HL-60 (cell line): ENCODE measurements at regions not wholly inside any gene's neighbourhood (a gene's known extent, or its start where the extent isn't known, plus 50 kb on each side); places are given as distances from the start of the nearest gene placed in this dataset.

Source experiments
- DNase-seq, 2 experiments: peaks; one replicate each; pipeline ENCODE4 v3.0.0-alpha.2; 2010 to 2020; ENCODE audit warnings: low read depth in 1 of 2, low spot score in 1 of 2
- H3K27ac ChIP-seq: fragments of 250-450 bp; sonication (Bioruptor Pico); replicated peaks from 2 replicates; pipeline ENCODE4 v1.5.1; 2020; ENCODE audit warnings: mild to moderate bottlenecking, moderate library complexity
- H3K27me3 ChIP-seq: fragments of 250-450 bp; sonication (Bioruptor Pico); 2 replicates; pipeline ENCODE4 v1.5.1; 2021; ENCODE audit warnings: mild to moderate bottlenecking, moderate library complexity; ENCODE audit not compliant: insufficient read depth, poor library complexity, severe bottlenecking
- H3K4me3 ChIP-seq: replicated peaks from 2 replicates; pipeline ENCODE4 v1.5.1; 2011; ENCODE audit warnings: mild to moderate bottlenecking, control low read depth, low read length; ENCODE audit not compliant: insufficient read depth
- CTCF ChIP-seq: IDR thresholded peaks from one replicate; pipeline ENCODE4 v1.5.1; 2011; ENCODE audit warnings: low read length, control low read depth, inconsistent platforms; ENCODE audit not compliant: insufficient read depth
- GABPA ChIP-seq: IDR thresholded peaks from 2 replicates; pipeline ENCODE4 v1.6.1; 2012; ENCODE audit warnings: low read depth
- POLR2AphosphoS5 ChIP-seq: IDR thresholded peaks from 2 replicates; pipeline ENCODE4 v1.6.1; 2012; ENCODE audit warnings: low read depth
- REST ChIP-seq: IDR thresholded peaks from 2 replicates; pipeline ENCODE4 v1.6.1; 2012; ENCODE audit warnings: low read depth; ENCODE audit not compliant: insufficient replicate concordance
- SPI1 ChIP-seq: IDR thresholded peaks from 2 replicates; pipeline ENCODE4 v1.6.1; 2012; ENCODE audit warnings: low read depth, mild to moderate bottlenecking, borderline replicate concordance

GRCh38 chr2:234804704-234805103 is 147.1 kb upstream of the SH3BP4 start:
- Histone ChIP-seq H3K27ac (no peak overlapping the region), H3K4me3 (no peak overlapping the region), H3K27me3 (no peaks in the 10 kb centered on the region)
- no peak for DNase-seq
- TF ChIP-seq REST (no peak), SPI1 (no peak), GABPA (no peak), CTCF (no peak), POLR2AphosphoS5 (no peak)

GRCh38 chr2:234802845-234803171 is 149.0 kb upstream of the SH3BP4 start:
- no peaks in the 10 kb centered on the region for H3K27me3 ChIP-seq

More at GRCh38 chr2:234802845-234803171, 149.0 kb upstream of the SH3BP4 start:
- H3K4me3 ChIP-seq = no peak overlapping the region
- TF ChIP-seq SPI1 = no peak
- TF ChIP-seq POLR2AphosphoS5 = no peak
- TF ChIP-seq REST = no peak
- TF ChIP-seq CTCF = no peak
- TF ChIP-seq GABPA = no peak
- H3K27ac ChIP-seq = no peak overlapping the region
- no peak for DNase-seq
